OCI-LY3 (cell line): ENCODE measurements at regions not wholly inside any gene's neighbourhood (a gene's known extent, or its start where the extent isn't known, plus 50 kb on each side); places are given as distances from the start of the nearest gene placed in this dataset.

ENCODE experiments used
- H2AFZ ChIP-seq: fragments of 200-600, 300-600 bp; shearing (Covaris generic); 2 replicates; pipeline ENCODE4 v1.6.0; 2014; ENCODE audit warnings: antibody characterized with exemption, low read depth, low read length
- H3K27ac ChIP-seq: fragments of 200-600, 300-600 bp; sonication (generic); 2 replicates; pipeline ENCODE4 v1.5.1; 2014; ENCODE audit warnings: mild to moderate bottlenecking, low read length, moderate library complexity, mixed read lengths
- H3K27me3 ChIP-seq: fragments of 200-600, 300-600 bp; sonication (generic); 2 replicates; pipeline ENCODE4 v1.6.1; 2014; ENCODE audit warnings: low read depth, low read length, mixed read lengths
- H3K36me3 ChIP-seq: fragments of 200-600, 300-600 bp; sonication (generic); replicated peaks from 2 replicates; pipeline ENCODE3; 2014; ENCODE audit warnings: low read depth, low read length, mixed read lengths
- H3K4me1 ChIP-seq: fragments of 300-600, 200-600 bp; sonication (generic); 2 replicates; pipeline ENCODE4 v1.6.1; 2014; ENCODE audit warnings: low read length, mixed read lengths
- H3K4me2 ChIP-seq: fragments of 200-600, 300-600 bp; sonication (generic); 2 replicates; pipeline ENCODE4 v1.6.1; 2014; ENCODE audit warnings: low read length, mixed read lengths
- H3K4me3 ChIP-seq: fragments of 300-600, 200-600 bp; sonication (generic); 2 replicates; pipeline ENCODE4 v1.5.1; 2014; ENCODE audit warnings: antibody characterized with exemption, mild to moderate bottlenecking, low read length, moderate library complexity
- H3K79me2 ChIP-seq: fragments of 300-600, 200-600 bp; shearing (Covaris generic); 2 replicates; pipeline ENCODE4 v1.6.1; 2014; ENCODE audit warnings: mild to moderate bottlenecking, low read length, mixed read lengths
- H3K9ac ChIP-seq: fragments of 300-600, 200-600 bp; shearing (Covaris generic); 2 replicates; pipeline ENCODE4 v1.6.0; 2014; ENCODE audit warnings: mild to moderate bottlenecking, low read length, moderate library complexity
- H3K9me3 ChIP-seq: fragments of 200-600, 300-600 bp; shearing (Covaris generic); 2 replicates; pipeline ENCODE4 v1.6.1; 2014; ENCODE audit warnings: low read length, mixed read lengths; ENCODE audit not compliant: insufficient read depth
- H4K20me1 ChIP-seq: fragments of 200-600, 300-600 bp; sonication (generic); 2 replicates; pipeline ENCODE4 v1.6.1; 2016; ENCODE audit warnings: low read length, mixed read lengths; ENCODE audit not compliant: insufficient read depth
- CTCF ChIP-seq: fragments of 200-600, 300-600 bp; sonication (generic); IDR thresholded peaks from 2 replicates; pipeline ENCODE4 v1.5.1; 2014; ENCODE audit warnings: antibody characterized with exemption, low read length, low read depth
- EZH2phosphoT487 ChIP-seq: fragments of 200-600 bp; shearing (Covaris generic); IDR thresholded peaks from 2 replicates; pipeline ENCODE4 v1.6.1; 2018; ENCODE audit warnings: antibody characterized with exemption, mixed run types, low read depth

- Histone ChIP-seq H3K9ac (no peak overlapping the region), H3K9me3 (peaks cover 8% of the 10 kb centered on the region; the same call in 1 of the 2 replicates), H2AFZ (no peak overlapping the region), H3K79me2 (no peaks in the 10 kb centered on the region), H3K27me3 (peaks cover 41% of the 10 kb centered on the region), H4K20me1 (no peaks in the 10 kb centered on the region), H3K4me2 (no peak overlapping the region), H3K27ac (no peak overlapping the region), H3K4me3 (no peak overlapping the region), H3K36me3 (no peaks in the 10 kb centered on the region), H3K4me1 (no peaks in the 10 kb centered on the region)
- no peak for TF ChIP-seq EZH2phosphoT487
Measured at GRCh38 chr3:194967151-194968117, 281.8 kb downstream of the FAM43A start.

- Histone ChIP-seq H3K27ac (no peak overlapping the region), H3K9me3 (peaks cover 8% of the 10 kb centered on the region; the same call in 1 of the 2 replicates), H3K36me3 (no peaks in the 10 kb centered on the region), H2AFZ (no peak overlapping the region), H3K9ac (no peak overlapping the region), H3K4me1 (no peaks in the 10 kb centered on the region), H3K27me3 (peaks cover 52% of the 10 kb centered on the region), H3K79me2 (no peaks in the 10 kb centered on the region), H3K4me3 (no peak overlapping the region), H3K4me2 (no peak overlapping the region), H4K20me1 (no peaks in the 10 kb centered on the region)
- no peak for TF ChIP-seq CTCF
- no peak for TF ChIP-seq EZH2phosphoT487
Measured at GRCh38 chr3:194970066-194970465, 284.4 kb downstream of the FAM43A start.

DNA sequence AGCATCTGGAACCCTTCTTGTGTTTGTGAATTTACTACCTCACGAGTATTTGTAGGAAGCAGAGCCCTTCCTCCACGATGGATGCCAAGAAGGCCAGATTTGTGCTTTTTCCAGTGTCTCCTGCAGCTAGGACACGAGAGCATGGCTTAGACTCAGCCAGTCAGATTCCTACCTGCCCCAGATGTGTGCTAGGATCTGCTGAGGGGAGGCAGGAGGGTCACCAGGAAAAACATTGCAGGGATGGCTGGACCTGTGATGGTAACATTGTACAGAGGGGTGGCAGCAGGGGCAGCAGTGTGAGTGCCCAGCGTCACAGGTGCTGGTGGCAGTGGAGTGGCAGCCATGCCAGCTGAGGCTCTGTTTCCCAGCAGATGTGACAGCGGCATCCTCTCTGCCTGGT lies 285.3 kb downstream of the FAM43A start:
- H3K4me3 ChIP-seq = no peak overlapping the region
- H4K20me1 ChIP-seq = no peaks in the 10 kb centered on the region
- H3K4me2 ChIP-seq = no peak overlapping the region
- no peaks in the 10 kb centered on the region for H3K36me3 ChIP-seq
- peaks cover 53% of the 10 kb centered on the region for H3K27me3 ChIP-seq
- H2AFZ ChIP-seq = no peak overlapping the region
- no peak overlapping the region for H3K9ac ChIP-seq
- no peak overlapping the region for H3K27ac ChIP-seq
- no peaks in the 10 kb centered on the region for H3K79me2 ChIP-seq
- TF ChIP-seq CTCF (no peak), EZH2phosphoT487 (no peak)
- H3K9me3 ChIP-seq = peaks cover 8% of the 10 kb centered on the region; the same call in 1 of the 2 replicates
- H3K4me1 ChIP-seq = peaks cover 6% of the 10 kb centered on the region

DNA sequence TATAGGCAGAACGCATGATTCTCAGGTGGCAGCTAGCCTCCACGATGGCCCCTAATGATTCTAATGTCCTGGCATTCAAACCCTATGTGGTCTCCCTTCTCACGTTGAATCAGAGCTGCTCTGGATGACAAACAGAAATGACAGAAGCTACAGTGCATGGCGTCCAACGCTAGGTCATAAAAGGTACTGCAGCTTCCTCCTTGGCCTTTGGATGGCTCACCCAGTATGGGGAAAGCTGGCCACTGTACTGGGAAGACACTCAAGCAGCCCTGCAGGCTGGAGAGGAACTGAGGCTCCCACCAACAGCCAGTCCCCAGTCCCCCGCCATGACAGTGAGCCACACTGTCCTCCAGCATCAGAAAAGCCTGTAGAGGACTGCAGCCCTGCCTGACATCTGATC lies 286.3 kb downstream of the FAM43A start:
- Histone ChIP-seq H3K4me1 (peaks cover 6% of the 10 kb centered on the region), H3K79me2 (no peaks in the 10 kb centered on the region), H3K27ac (no peak overlapping the region), H3K9me3 (peaks cover 8% of the 10 kb centered on the region; the same call in 1 of the 2 replicates), H4K20me1 (no peaks in the 10 kb centered on the region), H3K27me3 (peaks cover 50% of the 10 kb centered on the region), H3K9ac (no peak overlapping the region), H3K4me3 (no peak overlapping the region), H3K36me3 (no peaks in the 10 kb centered on the region), H2AFZ (no peak overlapping the region), H3K4me2 (no peak overlapping the region)
- TF ChIP-seq CTCF (no peak), EZH2phosphoT487 (no peak)
